Breast epithelium (tissue), 3 donors: ENCODE measurements at regions not wholly inside any gene's neighbourhood (a gene's known extent, or its start where the extent isn't known, plus 50 kb on each side); places are given as distances from the start of the nearest gene placed in this dataset.

Experiments used
- CTCF ChIP-seq, 3 donors: fragments of 450-650 bp; IDR thresholded peaks; one replicate each; pipeline ENCODE4 v1.5.1; 2016 to 2017; ENCODE audit warnings: antibody characterized with exemption in 3 of 3, mild to moderate bottlenecking in 3 of 3, moderate library complexity in 3 of 3
- POLR2A ChIP-seq: fragments of 450-650 bp; IDR thresholded peaks from one replicate; pipeline ENCODE4 v1.6.1; 2016; ENCODE audit warnings: antibody characterized with exemption, mild to moderate bottlenecking, moderate library complexity

DNA sequence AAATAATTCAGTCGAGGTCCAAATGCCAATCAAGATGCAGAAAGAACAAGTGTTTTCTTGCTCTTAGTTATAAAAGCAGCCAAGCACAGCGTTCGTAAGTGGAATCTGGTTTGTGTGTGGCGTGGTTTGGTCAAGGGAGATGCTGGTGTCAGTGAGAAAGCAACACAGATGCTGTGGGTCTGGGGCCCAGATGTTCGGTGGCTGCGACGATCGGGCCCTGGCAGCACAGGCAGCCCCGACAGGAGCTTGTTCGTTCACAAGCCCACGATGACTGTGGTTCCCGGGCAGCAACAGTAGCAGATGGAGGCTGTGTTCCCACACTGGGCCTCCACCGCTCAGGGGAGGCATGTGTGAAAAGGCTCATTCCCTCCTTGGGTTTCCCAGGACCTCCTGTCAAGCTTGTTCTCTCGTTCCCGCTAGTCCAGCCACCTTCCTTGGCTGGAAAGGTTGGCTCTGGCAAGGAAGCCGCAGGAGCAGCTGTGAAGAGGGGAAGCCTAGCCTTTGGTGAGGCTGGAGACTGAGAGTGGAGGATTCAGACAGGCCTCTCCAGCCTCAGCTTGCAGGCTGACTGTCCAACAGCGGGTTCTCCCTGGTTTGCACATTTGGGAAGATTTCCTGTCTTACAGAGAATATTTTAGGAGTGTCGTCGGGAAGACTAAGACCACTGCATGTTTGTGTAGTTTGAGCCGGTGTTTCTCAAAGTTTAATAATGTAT lies 304.7 kb downstream of the QKI start:
- TF ChIP-seq POLR2A = no peak
- no peak for TF ChIP-seq CTCF (IDR thresholded peaks at IDR 0.05)
